T-helper 9 cell (primary cell): ENCODE measurements at regions not wholly inside any gene's neighbourhood (a gene's known extent, or its start where the extent isn't known, plus 50 kb on each side); places are given as distances from the start of the nearest gene placed in this dataset.
"Not testable (repeated sequence)": the region's sequence is repeated elsewhere in the genome, so short reads cannot be mapped to it uniquely, and the experiment has no call there.

ENCODE experiments used
- DNase-seq: peaks from one replicate; pipeline ENCODE4 v3.0.0-alpha.2; 2020

DNA sequence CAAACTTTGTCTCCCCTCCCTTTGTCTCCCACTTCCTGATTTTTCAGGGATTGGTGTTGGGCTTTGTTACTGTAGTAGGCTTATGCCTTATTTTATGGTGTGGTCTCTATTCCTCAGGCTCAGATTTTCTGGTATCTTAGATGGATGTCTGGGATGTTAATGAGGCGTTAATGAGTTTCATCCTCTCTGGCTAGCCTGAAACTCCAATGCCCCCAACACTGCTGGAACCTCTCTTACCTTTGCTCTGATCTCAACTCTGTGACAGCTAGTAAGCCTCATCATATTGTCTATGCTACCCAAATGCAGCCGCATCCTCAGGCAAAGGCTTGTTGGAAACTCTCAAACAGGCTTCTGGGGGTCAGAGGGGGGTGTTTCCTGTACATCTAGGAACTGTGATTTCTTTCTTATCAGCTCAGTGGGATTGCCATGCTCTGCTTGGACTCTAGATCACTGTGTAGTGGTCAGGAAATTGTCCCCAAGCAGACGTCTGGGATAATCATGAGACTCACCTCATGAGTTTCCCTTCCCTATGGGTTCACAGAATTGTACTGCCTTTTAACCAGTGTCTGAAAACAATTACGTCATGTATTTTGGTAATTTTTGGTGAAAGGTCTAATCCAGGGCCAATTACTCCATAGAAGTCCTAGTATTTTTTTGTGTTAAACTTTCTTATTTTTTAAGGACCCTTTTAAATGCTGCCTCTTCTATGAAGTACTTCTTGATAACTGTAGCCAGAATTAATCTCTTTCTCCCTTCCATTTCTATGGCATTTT is 88.8 kb upstream of the TRPC7 start:
- DNase-seq = no peak

- no peak for DNase-seq
Measured at GRCh38 chr5:136453199-136453598, 87.9 kb upstream of the TRPC7 start.

GRCh38 chr5:136447576-136447975 is 82.2 kb upstream of the TRPC7 start:
- not testable (repeated sequence) for DNase-seq

DNA sequence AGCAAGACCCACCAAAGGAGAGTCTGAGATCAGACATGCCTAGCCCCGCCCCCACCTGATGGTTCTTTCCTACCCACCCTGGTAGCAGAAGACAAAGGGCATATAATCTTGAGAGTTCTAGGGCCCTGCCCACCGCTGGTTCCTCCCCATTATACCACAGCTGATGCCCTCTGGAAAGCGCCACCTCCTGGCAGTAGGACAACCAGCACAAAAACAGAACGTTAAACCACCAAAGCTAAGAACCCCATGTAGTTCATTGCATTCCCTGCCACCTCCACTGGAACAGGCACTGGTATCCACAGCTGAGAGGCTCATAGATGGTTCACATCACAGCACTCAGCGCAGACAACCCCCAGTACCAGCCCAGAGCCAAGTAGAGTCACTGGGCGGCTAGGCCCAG is 81.2 kb upstream of the TRPC7 start:
- no peak for DNase-seq

DNA sequence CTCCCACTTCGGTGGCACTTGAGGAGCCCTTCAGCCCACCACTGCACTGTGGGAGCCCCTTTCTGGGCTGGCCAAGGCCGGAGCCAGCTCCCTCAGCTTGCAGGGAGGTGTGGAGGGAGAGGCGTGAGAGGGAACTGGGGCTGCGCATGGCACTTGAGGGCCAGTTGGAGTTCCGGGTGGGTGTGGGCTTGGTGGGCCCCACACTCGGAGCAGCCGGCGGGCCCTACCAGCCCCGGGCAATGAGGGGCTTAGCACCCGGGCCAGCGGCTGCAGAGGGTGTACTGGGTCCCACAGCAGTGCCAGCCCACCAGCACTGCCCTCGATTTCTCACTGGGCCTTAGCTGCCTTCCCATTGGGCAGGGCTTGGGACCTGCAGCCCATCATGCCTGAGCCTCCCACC is 78.8 kb upstream of the TRPC7 start:
- DNase-seq = not testable (repeated sequence)

- DNase-seq = no peak
Measured at GRCh38 chr5:136439367-136439766, 74.0 kb upstream of the TRPC7 start.

- no peak for DNase-seq
Measured at GRCh38 chr5:136435946-136436543, 70.7 kb upstream of the TRPC7 start.

DNA sequence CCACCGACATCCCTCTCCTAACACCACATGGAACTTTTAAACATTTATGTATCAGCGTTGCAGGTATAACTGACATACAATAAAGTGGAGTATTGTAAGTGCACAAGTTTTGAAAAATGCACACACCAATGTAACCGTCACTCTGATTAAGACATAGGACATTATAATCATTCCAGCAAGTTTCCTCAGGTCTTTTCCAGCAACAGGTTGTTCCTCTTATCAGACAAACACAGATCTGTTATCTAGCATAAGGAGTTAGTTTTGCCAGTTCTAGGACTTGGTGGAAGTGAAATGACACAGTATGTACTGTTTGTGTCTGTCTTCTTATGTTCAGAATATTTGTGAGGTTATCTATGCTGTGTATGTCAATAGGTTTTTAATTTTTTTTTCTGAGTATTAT is 69.5 kb upstream of the TRPC7 start:
- DNase-seq = no peak

DNA sequence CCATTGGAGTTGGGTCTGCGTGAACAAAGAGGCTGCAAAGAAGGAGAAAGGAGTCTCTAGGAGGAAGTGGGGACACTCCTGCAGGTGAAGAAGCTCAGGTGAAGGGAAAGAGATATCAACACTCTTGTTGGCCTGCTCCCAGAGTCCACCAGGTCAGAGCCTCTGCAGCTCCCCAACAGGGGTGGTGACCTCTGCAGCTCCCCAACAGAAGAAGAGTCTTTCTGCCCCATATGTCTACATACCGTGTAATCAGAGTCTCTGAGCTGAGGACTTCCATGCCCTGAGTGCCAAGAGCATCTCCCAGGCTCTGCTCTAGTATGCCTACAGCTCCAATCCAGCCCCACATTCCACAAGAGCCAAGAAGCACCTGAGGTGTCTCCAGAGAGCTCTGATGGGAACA is 67.4 kb upstream of the TRPC7 start:
- DNase-seq = no peak

GRCh38 chr5:136430081-136430480 is 64.7 kb upstream of the TRPC7 start:
- DNase-seq = no peak

GRCh38 chr5:136427426-136427825 is 62.1 kb upstream of the TRPC7 start:
- DNase-seq = no peak

DNA sequence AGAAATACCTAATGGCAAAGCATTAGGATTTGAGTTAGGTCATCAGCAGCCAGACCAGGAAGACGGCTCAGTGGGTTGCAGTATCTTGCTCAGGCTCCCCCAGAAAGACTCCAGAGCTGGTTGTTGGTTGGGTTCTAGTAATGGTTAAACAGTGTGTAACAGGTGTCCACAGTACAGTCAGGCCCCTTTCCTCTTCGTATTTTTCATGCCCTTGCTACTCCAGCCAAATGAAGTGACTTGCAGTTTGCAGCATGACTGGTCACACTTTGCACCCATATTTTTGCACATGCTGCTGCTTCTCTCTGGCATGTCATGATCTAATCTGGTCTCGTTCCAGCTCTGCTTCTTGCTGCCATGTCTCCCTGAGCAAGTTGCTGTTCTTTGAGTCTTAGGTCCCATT is 60.6 kb upstream of the TRPC7 start:
- no peak for DNase-seq

DNA sequence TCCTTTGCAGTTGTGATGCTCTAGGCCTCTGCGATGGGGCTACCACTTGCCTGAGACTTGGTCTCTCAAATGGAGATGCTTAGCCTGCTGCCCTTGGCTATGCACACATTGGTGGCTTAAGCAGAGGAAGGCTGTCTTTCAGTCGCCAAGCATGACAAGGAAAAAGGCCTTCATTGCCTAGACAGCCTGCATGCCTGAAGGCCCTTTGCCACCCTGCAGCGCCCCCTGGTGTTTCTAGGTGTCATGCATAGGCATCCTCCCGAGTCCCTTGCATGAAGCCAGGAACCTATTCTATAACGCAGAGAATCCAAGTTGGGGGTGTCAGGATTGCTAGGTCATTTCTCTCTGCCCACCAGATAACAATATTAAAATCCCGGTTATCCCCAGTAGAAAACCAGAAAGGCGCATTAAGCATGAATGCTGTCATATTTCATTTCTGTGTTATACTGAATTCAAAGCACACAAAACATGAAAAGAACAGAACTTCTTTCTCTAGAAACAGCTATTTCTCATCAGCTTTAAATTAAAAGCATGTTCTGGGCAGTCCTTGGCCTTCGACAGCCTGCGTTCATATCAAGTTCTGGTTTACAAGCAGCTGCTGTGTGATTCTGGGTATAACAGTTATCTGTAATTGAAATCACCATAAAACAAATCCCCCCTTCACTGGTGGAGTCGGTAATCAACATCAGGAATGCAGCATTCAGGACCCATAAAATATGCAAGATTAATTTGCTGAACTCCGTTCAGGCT is 59.7 kb upstream of the TRPC7 start:
- DNase-seq = peak; percentile 27

DNA sequence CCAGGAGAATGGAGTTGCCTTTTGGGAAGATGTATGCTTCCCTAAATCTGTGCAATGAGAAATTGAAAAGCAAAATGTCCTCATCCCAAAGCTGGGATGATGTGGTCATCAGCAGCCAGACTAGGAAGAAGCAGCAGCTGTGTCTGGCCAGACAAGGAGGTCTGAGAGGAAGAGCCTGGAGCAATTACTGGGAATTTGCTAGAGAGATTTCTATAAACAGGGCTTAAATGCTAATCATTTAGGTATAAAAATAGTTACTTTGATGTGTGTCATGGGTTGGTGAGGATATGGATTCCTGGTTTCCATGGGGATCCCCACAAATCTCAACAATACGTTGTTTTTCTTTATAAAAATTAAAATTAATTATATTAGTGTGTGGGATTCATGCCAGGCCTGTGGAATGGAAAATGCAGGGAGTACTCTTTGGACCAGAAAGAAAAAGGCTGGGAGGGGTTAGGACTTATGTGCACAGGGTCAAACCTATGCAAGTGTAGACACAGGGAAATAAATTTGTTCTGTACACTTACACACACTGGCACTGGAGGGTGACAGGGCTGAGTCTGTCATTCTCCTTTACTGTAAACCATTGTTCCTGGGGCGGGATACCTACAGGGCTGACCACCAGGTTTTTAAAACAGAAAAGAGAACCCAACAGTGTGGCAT is 58.7 kb upstream of the TRPC7 start:
- no peak for DNase-seq

GRCh38 chr5:136420168-136420898 is 55.0 kb upstream of the TRPC7 start:
- DNase-seq = no peak

GRCh38 chr5:136418301-136418700 is 53.0 kb upstream of the TRPC7 start:
- DNase-seq = no peak
